ENCODE measurements at regions not wholly inside any gene's neighbourhood (a gene's known extent, or its start where the extent isn't known, plus 50 kb on each side); places are given as distances from the start of the nearest gene placed in this dataset.
"Not testable (repeated sequence)": the region's sequence is repeated elsewhere in the genome, so short reads cannot be mapped to it uniquely, and the experiment has no call there.

DNA sequence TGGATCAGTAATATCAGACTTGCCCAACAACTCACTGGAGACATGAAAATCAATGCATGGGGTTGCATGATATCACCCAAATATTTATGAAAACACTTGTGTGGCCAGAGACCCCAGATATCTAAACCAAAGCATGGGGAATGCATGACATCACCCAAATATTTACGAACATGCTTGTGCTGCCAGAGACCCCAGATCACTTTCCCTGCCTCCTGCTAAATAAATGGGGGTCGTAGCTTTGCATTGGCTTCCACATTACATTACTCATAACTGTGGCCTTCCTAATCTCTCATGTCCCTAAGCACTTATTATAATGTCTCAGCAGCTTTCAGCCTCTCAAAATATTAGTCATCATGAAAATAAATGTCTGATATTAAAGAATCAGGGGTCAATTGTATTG is 838.0 kb upstream of the DEFB115 start:
- DNase-seq (ENCODE audit: extremely low spot score) = no peak
- POLR2A ChIA-PET = no interaction called here
- no peak for TF ChIP-seq ELF4 (IDR thresholded peaks at IDR 0.05)
- TF ChIP-seq ARNT (IDR thresholded peaks at IDR 0.05) = no peak
- no peak for TF ChIP-seq FOXK2 (IDR thresholded peaks at IDR 0.05)
- TF ChIP-seq FOXM1 (IDR thresholded peaks at IDR 0.05; ENCODE audit: borderline replicate concordance) = no peak
- no peak for TF ChIP-seq BHLHE40 (IDR thresholded peaks at IDR 0.05; ENCODE audit: borderline replicate concordance)
- TF ChIP-seq TARDBP (IDR thresholded peaks at IDR 0.05) = no peak
- TF ChIP-seq, protein P1, sequence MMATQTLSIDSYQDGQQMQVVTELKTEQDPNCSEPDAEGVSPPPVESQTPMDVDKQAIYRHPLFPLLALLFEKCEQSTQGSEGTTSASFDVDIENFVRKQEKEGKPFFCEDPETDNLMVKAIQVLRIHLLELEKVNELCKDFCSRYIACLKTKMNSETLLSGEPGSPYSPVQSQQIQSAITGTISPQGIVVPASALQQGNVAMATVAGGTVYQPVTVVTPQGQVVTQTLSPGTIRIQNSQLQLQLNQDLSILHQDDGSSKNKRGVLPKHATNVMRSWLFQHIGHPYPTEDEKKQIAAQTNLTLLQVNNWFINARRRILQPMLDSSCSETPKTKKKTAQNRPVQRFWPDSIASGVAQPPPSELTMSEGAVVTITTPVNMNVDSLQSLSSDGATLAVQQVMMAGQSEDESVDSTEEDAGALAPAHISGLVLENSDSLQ (IDR thresholded peaks at IDR 0.05) = no peak
- no peak for TF ChIP-seq ZNF384 (IDR thresholded peaks at IDR 0.05)
- no peak for TF ChIP-seq HDGF (IDR thresholded peaks at IDR 0.05; ENCODE audit: borderline replicate concordance)
- no peak for TF ChIP-seq NFRKB (IDR thresholded peaks at IDR 0.05)
- no peak for TF ChIP-seq CTBP1 (IDR thresholded peaks at IDR 0.05; ENCODE audit: borderline replicate concordance)
- no peak for TF ChIP-seq L3MBTL2 (conservative IDR thresholded peaks at IDR 0.05)
- TF ChIP-seq SP1 (IDR thresholded peaks at IDR 0.05) = no peak
- TF ChIP-seq LEF1 (IDR thresholded peaks at IDR 0.05; ENCODE audit: borderline replicate concordance) = no peak
- TF ChIP-seq FOXA1 (IDR thresholded peaks at IDR 0.05) = no peak
- TF ChIP-seq SUZ12 (IDR thresholded peaks at IDR 0.05) = no peak
- CTCF ChIA-PET = no interaction called here

DNA sequence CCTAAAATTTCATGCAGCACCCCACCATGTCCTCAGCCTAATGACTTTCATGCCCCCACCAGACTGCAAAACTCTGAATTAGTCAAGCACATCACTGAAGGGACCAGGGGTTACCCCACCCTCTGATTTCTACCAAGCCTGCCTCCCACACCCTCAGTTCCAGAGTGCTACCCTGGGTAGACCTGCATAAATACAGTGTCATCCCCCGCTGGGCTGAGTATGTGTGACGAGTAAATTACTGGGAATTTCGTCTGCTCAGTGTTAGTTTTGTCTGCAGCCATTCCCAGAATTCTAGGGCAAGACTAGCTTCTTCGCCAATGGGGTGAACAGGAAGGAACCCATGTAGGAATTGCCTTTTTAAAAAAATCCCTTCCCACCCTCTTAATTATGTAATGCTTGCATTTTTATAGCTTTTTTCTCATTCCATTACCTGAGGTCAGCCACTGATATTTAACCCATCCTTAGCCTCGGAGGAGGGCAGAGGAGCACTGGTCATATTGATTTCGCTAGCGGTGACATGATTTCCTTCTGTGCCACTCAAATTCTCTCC is 837.5 kb upstream of the DEFB115 start:
- DNase-seq (ENCODE audit: extremely low spot score); POLR2A ChIA-PET; CTCF ChIA-PET: not testable (repeated sequence)
